Hepatocyte (in vitro differentiated cells): ENCODE measurements at regions not wholly inside any gene's neighbourhood (a gene's known extent, or its start where the extent isn't known, plus 50 kb on each side); places are given as distances from the start of the nearest gene placed in this dataset.

Experiments
- DNase-seq: peaks from one replicate; pipeline ENCODE4 v3.0.0-alpha.2; 2016; ENCODE audit warnings: low spot score
- H2AFZ ChIP-seq: fragments of 200-600 bp; sonication (generic); 2 replicates; pipeline ENCODE4 v1.6.0; 2016; ENCODE audit warnings: antibody characterized with exemption, mild to moderate bottlenecking
- H3K27ac ChIP-seq: fragments of 200-600 bp; sonication (generic); 2 replicates; pipeline ENCODE4 v1.5.1; 2016; ENCODE audit warnings: mild to moderate bottlenecking
- H3K27me3 ChIP-seq: fragments of 200-600 bp; sonication (generic); 2 replicates; pipeline ENCODE4 v1.6.1; 2016
- H3K36me3 ChIP-seq: fragments of 200-600 bp; sonication (generic); replicated peaks from 2 replicates; pipeline ENCODE4 v1.5.1; 2016; ENCODE audit warnings: low read depth; ENCODE audit not compliant: insufficient read depth
- H3K4me1 ChIP-seq: fragments of 200-600 bp; sonication (generic); 2 replicates; pipeline ENCODE4 v1.5.1; 2016; ENCODE audit warnings: mild to moderate bottlenecking, moderate library complexity; ENCODE audit not compliant: insufficient read depth
- H3K4me2 ChIP-seq: fragments of 200-600 bp; sonication (generic); 2 replicates; pipeline ENCODE4 v1.6.0; 2016
- H3K4me3 ChIP-seq: fragments of 200-600 bp; sonication (generic); 2 replicates; pipeline ENCODE4 v1.5.1; 2016; ENCODE audit warnings: mild to moderate bottlenecking
- H3K79me2 ChIP-seq: fragments of 200-600 bp; sonication (generic); 2 replicates; pipeline ENCODE4 v1.6.0; 2017; ENCODE audit warnings: mild to moderate bottlenecking
- H3K9me2 ChIP-seq: fragments of 200-600 bp; sonication (generic); replicated peaks from 2 replicates; pipeline ENCODE4 v1.6.0; 2017; ENCODE audit warnings: mild to moderate bottlenecking; ENCODE audit not compliant: insufficient read depth
- H3K9me3 ChIP-seq: fragments of 200-600 bp; sonication (generic); 2 replicates; pipeline ENCODE4 v1.5.1; 2016; ENCODE audit warnings: low read depth, mild to moderate bottlenecking
- H4K20me1 ChIP-seq: fragments of 200-600 bp; sonication (generic); 2 replicates; pipeline ENCODE4 v1.6.0; 2016; ENCODE audit warnings: mild to moderate bottlenecking; ENCODE audit not compliant: insufficient read depth, poor library complexity, severe bottlenecking
- CTCF ChIP-seq: fragments of 200-600 bp; sonication (generic); IDR thresholded peaks from 2 replicates; pipeline ENCODE4 v1.5.1; 2016; ENCODE audit warnings: antibody characterized with exemption, mild to moderate bottlenecking; ENCODE audit not compliant: poor library complexity
- EZH2 ChIP-seq: fragments of 200-600 bp; sonication (generic); IDR thresholded peaks from 2 replicates; pipeline ENCODE4 v1.6.1; 2016; ENCODE audit warnings: antibody characterized with exemption, mild to moderate bottlenecking, borderline replicate concordance
- EZH2phosphoT487 ChIP-seq: fragments of 200-600 bp; sonication (generic); IDR thresholded peaks from one replicate; pipeline ENCODE4 v1.6.1; 2018; ENCODE audit warnings: antibody characterized with exemption, mild to moderate bottlenecking, low read depth, moderate library complexity; ENCODE audit not compliant: unreplicated experiment, severe bottlenecking
- WGBS: methylation state at CpG from one replicate; pipeline ENCODE4 v1.1.6; 2016; ENCODE audit warnings: low lambda C conversion rate; ENCODE audit errors: missing lambda C conversion rate; 5-methylcytosine and 5-hydroxymethylcytosine counted together

DNA sequence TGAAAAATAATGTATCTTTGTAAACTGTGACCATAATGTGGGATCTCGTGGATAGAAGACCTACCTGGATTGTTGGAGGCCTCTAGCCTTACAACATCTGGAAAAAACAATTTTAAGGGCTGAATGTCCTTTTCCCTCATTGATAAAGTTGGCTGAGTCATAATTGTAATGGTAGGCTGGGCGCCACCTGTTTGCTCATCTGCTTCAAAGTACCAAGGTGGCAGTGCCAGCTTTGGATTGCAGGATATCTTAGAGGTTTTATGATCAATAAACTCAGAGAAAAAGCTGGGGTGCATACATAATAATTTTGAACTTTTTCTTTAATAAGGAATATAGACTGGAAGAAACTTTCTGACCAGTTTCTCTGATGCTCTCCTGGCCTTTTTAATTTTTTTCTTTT is 653.4 kb downstream of the MMUT start:
- H4K20me1 ChIP-seq: no peaks in the 10 kb centered on the region
- no peak overlapping the region for H3K4me3 ChIP-seq
- no peak overlapping the region for H3K27ac ChIP-seq
- H2AFZ ChIP-seq: no peak overlapping the region
- no peaks in the 10 kb centered on the region for H3K36me3 ChIP-seq
- H3K27me3 ChIP-seq: no peaks in the 10 kb centered on the region
- H3K79me2 ChIP-seq: no peaks in the 10 kb centered on the region
- WGBS: 93% methylated on average over 2 of the region's 2 CpGs
- H3K9me2 ChIP-seq: no peaks in the 10 kb centered on the region
- DNase-seq: no peak
- TF ChIP-seq EZH2 (no peak), CTCF (no peak), EZH2phosphoT487 (no peak)
- H3K4me1 ChIP-seq: peaks cover 4% of the 10 kb centered on the region
- no peak overlapping the region for H3K4me2 ChIP-seq
- H3K9me3 ChIP-seq: no peaks in the 10 kb centered on the region

GRCh38 chr6:48809245-48809644 is 653.8 kb downstream of the MMUT start:
- no peak for DNase-seq
- H3K4me1 ChIP-seq: peaks cover 4% of the 10 kb centered on the region
- no peak for TF ChIP-seq EZH2
- no peak for TF ChIP-seq EZH2phosphoT487
- no peak for TF ChIP-seq CTCF
- H4K20me1 ChIP-seq: no peaks in the 10 kb centered on the region
- H3K27ac ChIP-seq: peak overlapping the region; percentile 7
- H3K36me3 ChIP-seq: no peaks in the 10 kb centered on the region
- H2AFZ ChIP-seq: no peak overlapping the region
- H3K9me2 ChIP-seq: no peaks in the 10 kb centered on the region
- 48% methylated on average over 4 of the region's 4 CpGs for WGBS
- no peaks in the 10 kb centered on the region for H3K9me3 ChIP-seq
- H3K79me2 ChIP-seq: no peaks in the 10 kb centered on the region
- H3K4me2 ChIP-seq: no peak overlapping the region
- H3K4me3 ChIP-seq: no peak overlapping the region
- no peaks in the 10 kb centered on the region for H3K27me3 ChIP-seq

- Histone ChIP-seq H3K27me3 (no peaks in the 10 kb centered on the region), H3K4me3 (no peak overlapping the region), H3K79me2 (no peaks in the 10 kb centered on the region), H2AFZ (no peak overlapping the region), H3K36me3 (no peaks in the 10 kb centered on the region), H3K4me2 (no peak overlapping the region), H3K9me3 (no peaks in the 10 kb centered on the region), H4K20me1 (no peaks in the 10 kb centered on the region), H3K27ac (no peak overlapping the region), H3K4me1 (no peaks in the 10 kb centered on the region), H3K9me2 (no peaks in the 10 kb centered on the region)
- no peak for DNase-seq
- 87% methylated on average over 3 of the region's 3 CpGs for WGBS
- no peak for TF ChIP-seq EZH2phosphoT487
- no peak for TF ChIP-seq EZH2
- TF ChIP-seq CTCF: no peak
Observed at GRCh38 chr6:48798296-48798695, 664.8 kb downstream of the MMUT start.

GRCh38 chr6:48782225-48782624 is 671.2 kb upstream of the PTCHD4 start:
- Histone ChIP-seq H3K4me3 (no peak overlapping the region), H3K4me1 (no peaks in the 10 kb centered on the region), H3K4me2 (no peak overlapping the region), H2AFZ (no peak overlapping the region), H3K27ac (no peak overlapping the region), H3K9me2 (no peaks in the 10 kb centered on the region), H3K79me2 (no peaks in the 10 kb centered on the region), H3K36me3 (no peaks in the 10 kb centered on the region), H4K20me1 (no peaks in the 10 kb centered on the region), H3K27me3 (no peaks in the 10 kb centered on the region), H3K9me3 (no peaks in the 10 kb centered on the region)
- 89% methylated on average over 6 of the region's 6 CpGs for WGBS
- TF ChIP-seq CTCF (no peak), EZH2 (no peak), EZH2phosphoT487 (no peak)
- DNase-seq: no peak
